ENCODE measurements at regions not wholly inside any gene's neighbourhood (a gene's known extent, or its start where the extent isn't known, plus 50 kb on each side); places are given as distances from the start of the nearest gene placed in this dataset.
A peak's percentile ranks its signal among the peaks of the same experiment; 100 is the strongest.

GRCh38 chr1:73604739-73605138 is 593.2 kb downstream of the LRRIQ3 start:
- no peaks in the 10 kb centered on the region for H3F3A ChIP-seq (ENCODE audit: insufficient read depth, low read depth)
- peak in 1 of 2 experiments; percentile 33 for DNase-seq
- H3K9me2 ChIP-seq (ENCODE audit: insufficient read depth) = peaks cover 3% of the 10 kb centered on the region; the same call in 1 of the 2 replicates
- CTCF ChIA-PET = no interaction called here
- H3K4me3 ChIP-seq = no peak overlapping the region
- no peaks in the 10 kb centered on the region for H3K4me1 ChIP-seq (replicated peaks; ENCODE audit: insufficient read depth)
- POLR2A ChIA-PET (ENCODE audit: unreplicated experiment) = interaction anchor here (0.5 kb wide), 1 partner anchor 1672 kb away, joined by 4 read pairs; no protein-coding TSS in a partner anchor
- H3K36me3 ChIP-seq (ENCODE audit: low read depth) = no peaks in the 10 kb centered on the region
- no peaks in the 10 kb centered on the region for H4K20me1 ChIP-seq (ENCODE audit: insufficient read depth)
- no peaks in the 10 kb centered on the region for H3K27me3 ChIP-seq (ENCODE audit: insufficient read depth, low read depth)
- intact Hi-C loops (cut with micrococcal nuclease; ENCODE audit: unreplicated experiment) = loop anchor here (10.0 kb wide), 1 partner anchor 60 kb away; no protein-coding TSS in a partner anchor
- H3K9me3 ChIP-seq (ENCODE audit: insufficient read depth, low read depth) = no peaks in the 10 kb centered on the region
- no peak for TF ChIP-seq CTCF (conservative IDR thresholded peaks at IDR 0.05)
- TF ChIP-seq EZH2 (IDR thresholded peaks at IDR 0.05; ENCODE audit: low read depth) = no peak
- H2AFZ ChIP-seq = no peak overlapping the region
- H3K79me2 ChIP-seq (ENCODE audit: low read depth) = no peaks in the 10 kb centered on the region
- no TSS peak for BruUV-seq (replicated peaks)
- no peak overlapping the region for H3K27ac ChIP-seq
- no peak overlapping the region for H3K4me2 ChIP-seq

- no peak overlapping the region for H2AFZ ChIP-seq
- POLR2A ChIA-PET (ENCODE audit: unreplicated experiment) = no interaction called here
- H3K9me3 ChIP-seq (ENCODE audit: insufficient read depth, low read depth) = no peaks in the 10 kb centered on the region
- H3K79me2 ChIP-seq (ENCODE audit: low read depth) = no peaks in the 10 kb centered on the region
- no peaks in the 10 kb centered on the region for H3F3A ChIP-seq (ENCODE audit: insufficient read depth, low read depth)
- H3K27ac ChIP-seq = no peak overlapping the region
- no peaks in the 10 kb centered on the region for H4K20me1 ChIP-seq (ENCODE audit: insufficient read depth)
- CTCF ChIA-PET = no interaction called here
- no peak overlapping the region for H3K4me3 ChIP-seq
- BruUV-seq (replicated peaks) = no TSS peak
- peaks cover 3% of the 10 kb centered on the region; the same call in 1 of the 2 replicates for H3K9me2 ChIP-seq (ENCODE audit: insufficient read depth)
- no peaks in the 10 kb centered on the region for H3K27me3 ChIP-seq (ENCODE audit: insufficient read depth, low read depth)
- no peaks in the 10 kb centered on the region for H3K36me3 ChIP-seq (ENCODE audit: low read depth)
- no peak for DNase-seq
- no peaks in the 10 kb centered on the region for H3K4me1 ChIP-seq (replicated peaks; ENCODE audit: insufficient read depth)
- intact Hi-C loops (cut with micrococcal nuclease; ENCODE audit: unreplicated experiment) = loop anchor here (10.0 kb wide), 1 partner anchor 59 kb away; no protein-coding TSS in a partner anchor
- H3K4me2 ChIP-seq = no peak overlapping the region
- TF ChIP-seq CTCF (conservative IDR thresholded peaks at IDR 0.05) (no peak), EZH2 (IDR thresholded peaks at IDR 0.05; ENCODE audit: low read depth) (no peak)
Observed at GRCh38 chr1:73604211-73604610, 593.8 kb downstream of the LRRIQ3 start.

GRCh38 chr1:73593804-73594203 is 604.2 kb downstream of the LRRIQ3 start:
- Histone ChIP-seq H2AFZ (peak overlapping the region; percentile 59; the same call in 1 of the 2 replicates), H3K27me3 (ENCODE audit: insufficient read depth, low read depth) (no peaks in the 10 kb centered on the region), H3K79me2 (ENCODE audit: low read depth) (no peaks in the 10 kb centered on the region), H3K4me1 (replicated peaks; ENCODE audit: insufficient read depth) (peaks cover 18% of the 10 kb centered on the region), H4K20me1 (ENCODE audit: insufficient read depth) (no peaks in the 10 kb centered on the region), H3K36me3 (ENCODE audit: low read depth) (no peaks in the 10 kb centered on the region), H3K4me2 (peak overlapping the region; percentile 57), H3K27ac (no peak overlapping the region), H3K9me3 (ENCODE audit: insufficient read depth, low read depth) (0 out of 2 replicates have a peak, but pooled peaks cover 6% of the 10 kb centered on the region), H3K4me3 (0 out of 2 replicates have a peak overlapping the region, but pooled peaks have one; percentile 10), H3F3A (ENCODE audit: insufficient read depth, low read depth) (no peaks in the 10 kb centered on the region), H3K9me2 (ENCODE audit: insufficient read depth) (0 out of 2 replicates have a peak, but pooled peaks cover 5% of the 10 kb centered on the region)
- no TSS peak for BruUV-seq (replicated peaks)
- TF ChIP-seq CTCF (conservative IDR thresholded peaks at IDR 0.05) (no peak), EZH2 (IDR thresholded peaks at IDR 0.05; ENCODE audit: low read depth) (no peak)
- intact Hi-C loops (cut with micrococcal nuclease; ENCODE audit: unreplicated experiment) = no loop called here
- CTCF ChIA-PET = no interaction called here
- no peak for DNase-seq
- POLR2A ChIA-PET (ENCODE audit: unreplicated experiment) = interaction anchor here (0.5 to 0.9 kb wide), 3 partner anchors 30 to 1139 kb away, joined by 5 to 6 read pairs (median 6); no protein-coding TSS in a partner anchor

Data from PC-9 (cell line).